H1 (cell line): ENCODE measurements at regions not wholly inside any gene's neighbourhood (a gene's known extent, or its start where the extent isn't known, plus 50 kb on each side); places are given as distances from the start of the nearest gene placed in this dataset.

Experiments used
- CTCF ChIA-PET: fragments of 300-600 bp; sonication (Branson Sonifier 250); formaldehyde crosslinking; loops from one replicate; lab custom pipeline; 2021; ENCODE audit not compliant: partially characterized antibody; lab: Charles Lee
- POLR2A ChIA-PET: fragments of 300-600 bp; sonication (Branson Sonifier 250); formaldehyde crosslinking; loops from one replicate; lab custom pipeline; 2021; ENCODE audit warnings: inconsistent platforms; ENCODE audit not compliant: partially characterized antibody; lab: Charles Lee
- DNase-seq, 2 experiments: peaks; one replicate each; pipeline versions ENCODE4 v3.0.0 to v3.0.0-alpha.2; 2010 to 2022; ENCODE audit warnings: low spot score in 2 of 2, low read depth in 1 of 2, mixed read lengths in 1 of 2
- FAIRE-seq: peaks from 2 replicates; lab custom pipeline; 2011; peaks lifted over from hg19 to GRCh38; lab: Jason Lieb, UNC
- H2AFZ ChIP-seq: 2 replicates; pipeline ENCODE4 v1.8.1; 2012; ENCODE audit warnings: low read length, inconsistent platforms
- H2AK5ac ChIP-seq: 2 replicates; pipeline ENCODE4 v1.6.1; 2013; ENCODE audit warnings: low read depth, low read length
- H2BK120ac ChIP-seq: replicated peaks from 2 replicates; pipeline ENCODE3; 2013; ENCODE audit warnings: low read depth, low read length, inconsistent platforms
- H2BK12ac ChIP-seq: 2 replicates; pipeline ENCODE4 v1.6.1; 2013; ENCODE audit warnings: low read depth, low read length
- H2BK15ac ChIP-seq: 2 replicates; pipeline ENCODE4 v1.6.1; 2013; ENCODE audit warnings: low read length
- H2BK20ac ChIP-seq: 2 replicates; pipeline ENCODE4 v1.6.1; 2013; ENCODE audit warnings: low read length
- H2BK5ac ChIP-seq: 2 replicates; pipeline ENCODE4 v1.6.1; 2013; ENCODE audit warnings: low read depth, low read length
- H3K14ac ChIP-seq: 2 replicates; pipeline ENCODE4 v1.6.1; 2013; ENCODE audit warnings: inconsistent platforms; ENCODE audit not compliant: insufficient read length
- H3K18ac ChIP-seq: 2 replicates; pipeline ENCODE4 v1.6.1; 2013; ENCODE audit warnings: low read length; ENCODE audit errors: extremely low read depth
- H3K23ac ChIP-seq: 2 replicates; pipeline ENCODE4 v1.6.1; 2013; ENCODE audit warnings: inconsistent platforms; ENCODE audit not compliant: insufficient read length
- H3K23me2 ChIP-seq: 2 replicates; pipeline ENCODE4 v1.6.1; 2013; ENCODE audit warnings: low read depth, low read length
- H3K27ac ChIP-seq: 2 replicates; pipeline ENCODE4 v1.6.1; 2011; ENCODE audit warnings: low read depth, low read length, inconsistent platforms
- H3K27me3 ChIP-seq, 4 experiments: replicated peaks in 1 of 4; 1 replicate in 1 of 4; 2 replicates in 3 of 4; pipeline versions ENCODE4 v1.6.1 to v1.8.1; 2011 to 2013; ENCODE audit warnings: low read length in 3 of 4, mild to moderate bottlenecking in 3 of 4, inconsistent platforms in 2 of 4, mixed read lengths in 2 of 4, moderate library complexity in 1 of 4; ENCODE audit not compliant: control insufficient read depth in 3 of 4, insufficient read depth in 3 of 4; ENCODE audit errors: extremely low read depth in 1 of 4
- H3K36me3 ChIP-seq, 4 experiments: 2 replicates each; pipeline versions ENCODE4 v1.6.1 to v1.8.1; 2011 to 2013; ENCODE audit warnings: mild to moderate bottlenecking in 4 of 4, low read length in 3 of 4, moderate library complexity in 2 of 4, control low read depth in 1 of 4, inconsistent platforms in 1 of 4; ENCODE audit not compliant: insufficient read depth in 4 of 4, control insufficient read depth in 2 of 4
- H3K4ac ChIP-seq: replicated peaks from 2 replicates; pipeline ENCODE3; 2013; ENCODE audit warnings: low read length, low read depth, mixed read lengths, inconsistent platforms; ENCODE audit not compliant: insufficient read length
- H3K4me1 ChIP-seq, 4 experiments: replicated peaks in 1 of 4; 1 replicate in 1 of 4; 2 replicates in 3 of 4; pipeline versions ENCODE4 v1.6.1 to v1.8.1; 2011 to 2013; ENCODE audit warnings: low read length in 3 of 4, inconsistent platforms in 2 of 4, mixed read lengths in 1 of 4; ENCODE audit not compliant: insufficient read depth in 4 of 4, control insufficient read depth in 3 of 4
- H3K4me2 ChIP-seq, 2 experiments: 2 replicates each; pipeline versions ENCODE4 v1.6.1 to v1.8.1; 2011 to 2013; ENCODE audit warnings: low read depth in 2 of 2, low read length in 2 of 2, control low read depth in 1 of 2, inconsistent platforms in 1 of 2, mild to moderate bottlenecking in 1 of 2; ENCODE audit not compliant: insufficient read depth in 1 of 2
- H3K4me3 ChIP-seq, 4 experiments: fragments of 200-600, 300-600 bp in 1 of 4; sonication (generic), shearing (Covaris generic), sonication (Bioruptor Twin) in 1 of 4; 2 replicates each; pipeline versions ENCODE4 v1.5.1 to v1.8.1; 2011 to 2016; ENCODE audit warnings: low read length in 4 of 4, low read depth in 3 of 4, control low read depth in 2 of 4, inconsistent platforms in 2 of 4, mild to moderate bottlenecking in 2 of 4, mixed read lengths in 1 of 4, moderate library complexity in 1 of 4; ENCODE audit not compliant: insufficient read depth in 2 of 4; ENCODE audit errors: extremely low read depth in 1 of 4
- H3K56ac ChIP-seq: replicated peaks from 2 replicates; pipeline ENCODE3; 2013; ENCODE audit warnings: low read depth, mild to moderate bottlenecking, mixed read lengths, low read length, inconsistent platforms; ENCODE audit not compliant: insufficient read length
- H3K79me1 ChIP-seq: 2 replicates; pipeline ENCODE4 v1.6.1; 2013; ENCODE audit warnings: low read depth, low read length, control low read depth
- H3K79me2 ChIP-seq, 2 experiments: 2 replicates each; pipeline versions ENCODE4 v1.6.1 to v1.8.1; 2012 to 2013; ENCODE audit warnings: low read length in 2 of 2, mild to moderate bottlenecking in 2 of 2, inconsistent platforms in 1 of 2; ENCODE audit not compliant: insufficient read depth in 2 of 2, control insufficient read depth in 1 of 2
- H3K9ac ChIP-seq, 4 experiments: replicated peaks in 1 of 4; 1 replicate in 1 of 4; 2 replicates in 3 of 4; pipeline versions ENCODE4 v1.6.1 to v1.8.1; 2011 to 2013; ENCODE audit warnings: low read depth in 3 of 4, low read length in 3 of 4, control low read depth in 2 of 4, mild to moderate bottlenecking in 2 of 4, moderate library complexity in 2 of 4, inconsistent platforms in 1 of 4; ENCODE audit errors: extremely low read depth in 1 of 4
- H3K9me3 ChIP-seq, 2 experiments: 2 replicates each; pipeline versions ENCODE4 v1.6.1 to v1.8.1; 2012 to 2013; ENCODE audit warnings: mild to moderate bottlenecking in 2 of 2, moderate library complexity in 2 of 2, control low read depth in 1 of 2, inconsistent platforms in 1 of 2, low read depth in 1 of 2, low read length in 1 of 2, mixed read lengths in 1 of 2; ENCODE audit not compliant: insufficient read depth in 2 of 2
- H4K20me1 ChIP-seq, 2 experiments: replicated peaks in 1 of 2; 2 replicates each; pipeline versions ENCODE3 to v1.8.1; 2011 to 2013; ENCODE audit warnings: inconsistent platforms in 2 of 2, low read length in 2 of 2, mild to moderate bottlenecking in 1 of 2; ENCODE audit not compliant: insufficient read depth in 2 of 2, control insufficient read depth in 1 of 2
- H4K5ac ChIP-seq: 2 replicates; pipeline ENCODE4 v1.6.1; 2013; ENCODE audit warnings: low read length, low read depth, mixed read lengths, inconsistent platforms; ENCODE audit not compliant: insufficient read length
- H4K8ac ChIP-seq: 2 replicates; pipeline ENCODE4 v1.8.0; 2013; ENCODE audit warnings: mild to moderate bottlenecking, moderate library complexity, low read length, inconsistent platforms; ENCODE audit not compliant: insufficient read depth; ENCODE audit errors: extremely low read depth
- H4K91ac ChIP-seq: replicated peaks from 2 replicates; pipeline ENCODE3; 2013; ENCODE audit warnings: low read length, mixed read lengths, inconsistent platforms; ENCODE audit not compliant: insufficient read length
- CEBPB ChIP-seq: IDR thresholded peaks from 2 replicates; pipeline ENCODE4 v1.6.1; 2012; ENCODE audit warnings: low read depth, low read length
- CHD1 ChIP-seq: IDR thresholded peaks from 2 replicates; pipeline ENCODE4 v1.6.1; 2012; ENCODE audit warnings: low read depth, low read length, improper control_type of control experiment
- EZH2 ChIP-seq: fragments of 200-600 bp; sonication (generic); IDR thresholded peaks from 2 replicates; pipeline ENCODE4 v1.7.1; 2012; ENCODE audit warnings: low read depth, mild to moderate bottlenecking, moderate library complexity, low read length, inconsistent platforms; ENCODE audit not compliant: severe bottlenecking
- GTF2F1 ChIP-seq: IDR thresholded peaks from 2 replicates; pipeline ENCODE4 v1.6.1; 2012; ENCODE audit warnings: low read depth, low read length, improper control_type of control experiment, borderline replicate concordance
- MAFK ChIP-seq: IDR thresholded peaks from 2 replicates; pipeline ENCODE4 v1.6.1; 2012; ENCODE audit warnings: low read depth, mild to moderate bottlenecking, improper control_type of control experiment, low read length
- PHF8 ChIP-seq: fragments of 200-600 bp; sonication (generic); conservative IDR thresholded peaks from 2 replicates; pipeline ENCODE4 v1.7.1; 2012; ENCODE audit warnings: low read depth, mild to moderate bottlenecking, inconsistent platforms, low read length, moderate library complexity
- POLR2AphosphoS5 ChIP-seq: IDR thresholded peaks from 2 replicates; pipeline ENCODE4 v1.6.1; 2011; ENCODE audit warnings: low read depth, low read length
- RNF2 ChIP-seq: fragments of 200-900, 300-1000 bp; sonication (generic); IDR thresholded peaks from 2 replicates; pipeline ENCODE4 v1.7.1; 2016; ENCODE audit warnings: borderline replicate concordance, low read depth, mild to moderate bottlenecking, antibody characterized with exemption, low read length; ENCODE audit not compliant: poor library complexity, severe bottlenecking; ENCODE audit errors: missing control alignments
- RXRA ChIP-seq: IDR thresholded peaks from 2 replicates; pipeline ENCODE4 v1.6.1; 2011; ENCODE audit warnings: low read depth, mild to moderate bottlenecking, low read length, moderate library complexity; ENCODE audit not compliant: insufficient read depth
- TAF7 ChIP-seq: optimal IDR thresholded peaks from 2 replicates; pipeline ENCODE3; 2011; ENCODE audit warnings: low read depth, mild to moderate bottlenecking, inconsistent platforms, low read length, moderate library complexity, borderline replicate concordance
- TCF12 ChIP-seq: IDR thresholded peaks from 2 replicates; pipeline ENCODE4 v1.6.1; 2011; ENCODE audit warnings: low read depth, mild to moderate bottlenecking, low read length
- USF2 ChIP-seq: IDR thresholded peaks from 2 replicates; pipeline ENCODE4 v1.6.1; 2011; ENCODE audit warnings: low read length, improper control_type of control experiment
- ZNF274 ChIP-seq: IDR thresholded peaks from 2 replicates; pipeline ENCODE4 v1.7.0; 2012; ENCODE audit warnings: low read length, borderline replicate concordance; ENCODE audit errors: extremely low read depth
- WGBS, 2 experiments: shearing (Covaris generic) in 1 of 2; methylation state at CpG; one replicate each; pipeline versions ENCODE4 v1.1.6 to v1.1.7; 2013 to 2015; ENCODE audit warnings: low lambda C conversion rate in 2 of 2, mixed read lengths in 2 of 2, inconsistent platforms in 1 of 2, low coverage in 1 of 2, missing lambda C conversion rate in 1 of 2; ENCODE audit not compliant: insufficient replicate concordance in 2 of 2, insufficient coverage in 1 of 2, insufficient read length in 1 of 2; ENCODE audit errors: extremely low coverage in 1 of 2, missing lambda C conversion rate in 1 of 2; 5-methylcytosine and 5-hydroxymethylcytosine counted together

GRCh38 chr4:119684463-119684862, 55.9 kb upstream of the PDE5A start:
- WGBS, 2 experiments: 78% methylated on average over 4 of the region's 4 CpGs; no CpG with 5 or more reads in 1 of the 2 experiments
- no peak overlapping the region for H4K91ac ChIP-seq
- no peak overlapping the region for H3K4ac ChIP-seq
- H3K9me3 ChIP-seq: no peaks in the 10 kb centered on the region; a peak in 1 of 4 replicates
- no peak overlapping the region for H3K9ac ChIP-seq
- no peak overlapping the region for H3K27ac ChIP-seq
- DNase-seq (no peak), FAIRE-seq (no peak)
- H3K4me3 ChIP-seq: no peak overlapping the region
- H3K23ac ChIP-seq: no peak overlapping the region
- no peaks in the 10 kb centered on the region for H3K27me3 ChIP-seq
- H3K79me2 ChIP-seq: no peaks in the 10 kb centered on the region
- no peaks in the 10 kb centered on the region for H3K79me1 ChIP-seq
- H2BK5ac ChIP-seq: no peak overlapping the region
- H4K8ac ChIP-seq: no peak overlapping the region
- no peak overlapping the region for H2BK20ac ChIP-seq
- H2AK5ac ChIP-seq: no peak overlapping the region
- CTCF ChIA-PET: interaction anchor here (0.6 to 0.7 kb wide), 2 partner anchors 335 to 856 kb away, joined by 3 read pairs; no protein-coding TSS in a partner anchor
- H3K18ac ChIP-seq: no peak overlapping the region
- H3K36me3 ChIP-seq: no peaks in the 10 kb centered on the region
- H2AFZ ChIP-seq: no peak overlapping the region
- H2BK15ac ChIP-seq: no peak overlapping the region
- H3K4me1 ChIP-seq: peaks cover 0 to 5% (median 0%) of the 10 kb centered on the region in 4 experiments; a peak in 1 of 7 replicates
- H2BK12ac ChIP-seq: no peak overlapping the region
- H2BK120ac ChIP-seq: no peak overlapping the region
- peak overlapping the region in 1 of 2 experiments; percentile 19; a peak in 1 of 4 replicates for H3K4me2 ChIP-seq
- no peak overlapping the region for H4K5ac ChIP-seq
- H3K56ac ChIP-seq: no peak overlapping the region
- no peak overlapping the region for H3K14ac ChIP-seq
- H4K20me1 ChIP-seq: no peaks in the 10 kb centered on the region
- no peaks in the 10 kb centered on the region for H3K23me2 ChIP-seq
- POLR2A ChIA-PET: no interaction called here
- TF ChIP-seq RNF2: no peak
- no peak for TF ChIP-seq USF2
- no peak for TF ChIP-seq ZNF274
- TF ChIP-seq MAFK: no peak
- no peak for TF ChIP-seq RXRA
- no peak for TF ChIP-seq CEBPB
- TF ChIP-seq POLR2AphosphoS5: no peak
- no peak for TF ChIP-seq EZH2
- no peak for TF ChIP-seq TCF12
- TF ChIP-seq PHF8: no peak
- no peak for TF ChIP-seq CHD1
- TF ChIP-seq GTF2F1: no peak
- TF ChIP-seq TAF7: no peak
